MG63 (cell line): ENCODE measurements at regions not wholly inside any gene's neighbourhood (a gene's known extent, or its start where the extent isn't known, plus 50 kb on each side); places are given as distances from the start of the nearest gene placed in this dataset.
"Not testable (repeated sequence)": the region's sequence is repeated elsewhere in the genome, so short reads cannot be mapped to it uniquely, and the experiment has no call there.

Source experiments
- DNase-seq: peaks from one replicate; pipeline ENCODE4 v3.0.0-alpha.2; 2020
- H3K27me3 ChIP-seq: fragments of 250-450 bp; sonication (Bioruptor Pico); 2 replicates; pipeline ENCODE4 v1.5.1; 2020; ENCODE audit warnings: mild to moderate bottlenecking, moderate library complexity
- H3K36me3 ChIP-seq: fragments of 250-450 bp; sonication (Bioruptor Pico); 2 replicates; pipeline ENCODE4 v1.5.1; 2020; ENCODE audit warnings: mild to moderate bottlenecking, moderate library complexity
- H3K4me3 ChIP-seq: fragments of 250-450 bp; sonication (Bioruptor Pico); 2 replicates; pipeline ENCODE4 v1.5.1; 2020; ENCODE audit warnings: mild to moderate bottlenecking, moderate library complexity
- H3K9me3 ChIP-seq: fragments of 250-450 bp; sonication (Bioruptor Pico); 2 replicates; pipeline ENCODE4 v1.5.1; 2020; ENCODE audit warnings: mild to moderate bottlenecking, moderate library complexity

DNA sequence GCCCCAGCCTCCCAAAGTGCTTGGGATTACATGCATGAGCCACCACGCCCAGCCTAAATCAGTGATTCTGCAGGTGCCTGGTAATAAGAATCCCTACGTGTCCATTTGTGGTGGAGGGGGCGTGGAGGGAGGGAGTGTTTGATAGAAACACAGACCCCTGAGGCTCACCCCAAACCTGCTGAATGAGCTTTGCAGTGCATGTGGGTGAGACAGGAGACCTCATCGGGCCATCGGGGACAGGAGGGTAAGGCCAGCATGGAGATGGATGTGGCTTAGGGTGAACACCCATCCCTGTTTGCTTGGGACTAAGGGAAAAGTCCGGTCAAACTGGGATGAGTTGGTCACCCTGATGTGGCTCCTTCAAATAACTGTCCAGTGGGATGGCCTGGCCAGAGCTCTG, 71.3 kb upstream of the ALX4 start:
- H3K4me3 ChIP-seq: no peak overlapping the region
- H3K9me3 ChIP-seq: no peaks in the 10 kb centered on the region
- H3K36me3 ChIP-seq: no peaks in the 10 kb centered on the region
- no peak for DNase-seq
- peaks cover 8% of the 10 kb centered on the region; the same call in 1 of the 2 replicates for H3K27me3 ChIP-seq

DNA sequence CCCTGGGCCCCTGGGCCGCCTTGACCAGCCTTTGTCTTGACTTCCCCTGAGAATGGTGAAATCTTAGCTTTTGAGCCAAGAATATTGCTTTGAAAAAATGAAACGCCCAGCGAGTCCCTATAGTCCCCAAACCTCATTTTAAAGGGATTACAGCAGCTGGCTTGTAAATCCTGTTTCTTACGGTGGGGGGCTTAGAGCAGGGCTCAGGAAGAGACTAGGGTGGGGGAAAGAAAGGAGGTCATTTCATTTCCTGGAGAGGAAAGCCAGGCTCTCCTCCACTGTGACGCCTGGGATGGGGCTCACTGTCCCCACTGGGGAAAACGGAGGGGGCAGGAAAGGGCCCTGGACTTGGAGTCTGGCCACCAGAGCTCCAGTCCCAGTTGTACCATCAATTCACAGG, 72.2 kb upstream of the ALX4 start:
- H3K36me3 ChIP-seq: no peaks in the 10 kb centered on the region
- no peak for DNase-seq
- H3K9me3 ChIP-seq: no peaks in the 10 kb centered on the region
- H3K4me3 ChIP-seq: no peak overlapping the region
- H3K27me3 ChIP-seq: peaks cover 8% of the 10 kb centered on the region; the same call in 1 of the 2 replicates

GRCh38 chr11:44382656-44383240, 72.8 kb upstream of the ALX4 start:
- Histone ChIP-seq H3K27me3 (peaks cover 8% of the 10 kb centered on the region; the same call in 1 of the 2 replicates), H3K9me3 (no peaks in the 10 kb centered on the region), H3K36me3 (no peaks in the 10 kb centered on the region), H3K4me3 (no peak overlapping the region)
- DNase-seq: no peak

DNA sequence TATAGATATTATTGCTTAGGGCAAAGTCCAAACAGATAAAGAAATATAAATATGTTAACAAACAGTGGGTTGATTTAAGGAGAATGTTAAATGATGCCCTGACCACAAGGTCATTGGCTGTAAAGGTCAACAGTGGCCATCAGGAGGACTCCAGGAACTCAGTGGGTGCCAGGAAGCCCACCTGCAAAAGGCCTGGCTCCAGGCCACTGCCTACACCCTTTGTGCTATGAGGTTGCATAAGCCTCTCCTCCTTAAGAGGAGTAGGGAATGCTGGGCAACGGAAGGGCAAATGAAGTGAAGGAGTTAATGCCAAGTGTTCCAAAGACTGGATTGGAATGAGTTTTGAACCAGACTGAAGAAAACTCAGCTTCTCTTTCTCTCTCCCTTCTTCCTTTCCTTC, 73.3 kb upstream of the ALX4 start:
- DNase-seq: no peak
- Histone ChIP-seq H3K9me3 (no peaks in the 10 kb centered on the region), H3K36me3 (no peaks in the 10 kb centered on the region), H3K4me3 (no peak overlapping the region), H3K27me3 (peaks cover 8% of the 10 kb centered on the region; the same call in 1 of the 2 replicates)

DNA sequence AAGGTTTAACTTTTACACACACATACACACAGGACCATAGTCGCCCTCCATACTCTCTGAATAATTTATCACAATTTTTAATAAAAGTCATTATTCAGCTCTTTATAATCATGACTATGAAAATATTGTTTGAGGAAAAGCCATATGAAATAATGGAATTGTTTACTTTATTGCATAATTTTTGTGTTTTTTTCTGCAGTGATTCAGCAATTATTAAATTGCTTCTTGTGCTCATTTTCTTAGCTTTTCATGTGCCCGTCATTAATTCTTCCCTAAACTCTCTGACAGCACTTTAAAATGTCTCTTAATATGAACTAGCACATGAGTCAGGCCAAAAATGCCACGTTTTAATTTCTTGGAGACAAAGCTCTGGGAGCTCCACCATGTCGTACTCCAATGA, 77.5 kb upstream of the ALX4 start:
- Histone ChIP-seq H3K36me3 (no peaks in the 10 kb centered on the region), H3K4me3 (no peak overlapping the region), H3K27me3 (no peaks in the 10 kb centered on the region; the same call in 1 of the 2 replicates), H3K9me3 (no peaks in the 10 kb centered on the region)
- no peak for DNase-seq

DNA sequence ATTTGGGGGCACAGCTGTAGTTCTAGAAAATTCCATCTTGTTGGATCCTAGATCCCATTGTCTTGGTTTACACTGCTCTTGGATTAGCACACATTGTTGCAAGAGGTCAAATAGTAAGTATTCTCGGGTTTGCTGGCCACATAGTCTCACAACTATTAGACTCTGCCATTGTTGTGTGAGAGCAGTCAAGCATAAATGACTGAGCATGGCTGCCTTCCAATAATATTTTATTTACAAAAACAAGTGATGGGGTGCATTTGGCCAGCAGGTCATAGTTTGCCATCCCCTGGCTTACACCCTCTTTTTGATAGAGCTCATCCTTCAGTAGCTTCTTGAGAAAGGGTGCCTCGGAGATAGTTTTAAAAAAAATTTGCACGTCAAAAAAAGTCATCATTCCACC, 77.9 kb upstream of the ALX4 start:
- Histone ChIP-seq H3K9me3 (no peaks in the 10 kb centered on the region), H3K4me3 (no peak overlapping the region), H3K36me3 (no peaks in the 10 kb centered on the region), H3K27me3 (no peaks in the 10 kb centered on the region; the same call in 1 of the 2 replicates)
- no peak for DNase-seq

GRCh38 chr11:44388828-44389657, 79.1 kb upstream of the ALX4 start:
- no peak for DNase-seq
- Histone ChIP-seq H3K4me3 (no peak overlapping the region), H3K9me3 (no peaks in the 10 kb centered on the region), H3K27me3 (no peaks in the 10 kb centered on the region), H3K36me3 (no peaks in the 10 kb centered on the region)

- Histone ChIP-seq H3K4me3 (no peak overlapping the region), H3K27me3 (no peaks in the 10 kb centered on the region), H3K9me3 (no peaks in the 10 kb centered on the region), H3K36me3 (no peaks in the 10 kb centered on the region)
- DNase-seq: no peak
Observed at GRCh38 chr11:44389963-44390605, 80.1 kb upstream of the ALX4 start.

DNA sequence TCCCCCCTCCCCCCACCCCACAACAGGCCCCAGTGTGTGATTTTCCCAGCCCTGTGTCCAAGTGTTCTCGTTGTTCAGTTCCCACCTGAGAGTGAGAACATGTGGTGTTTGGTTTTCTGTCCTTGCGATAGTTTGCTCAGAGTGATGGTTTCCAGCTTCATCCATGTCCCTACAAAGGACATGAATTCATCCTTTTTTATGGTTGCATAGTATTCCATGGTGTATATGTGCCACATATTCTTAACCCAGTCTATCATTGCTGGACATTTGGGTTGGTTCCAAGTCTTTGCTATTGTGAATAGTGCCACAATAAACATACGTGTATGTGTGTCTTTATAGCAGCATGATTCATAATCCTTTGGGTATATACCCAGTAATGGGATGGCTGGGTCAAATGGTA, 81.1 kb upstream of the ALX4 start:
- not testable (repeated sequence) for H3K4me3 ChIP-seq, H3K9me3 ChIP-seq, H3K36me3 ChIP-seq, H3K27me3 ChIP-seq, DNase-seq

GRCh38 chr11:44396746-44397145, 86.8 kb upstream of the ALX4 start:
- DNase-seq, H3K36me3 ChIP-seq, H3K4me3 ChIP-seq: not testable (repeated sequence)

DNA sequence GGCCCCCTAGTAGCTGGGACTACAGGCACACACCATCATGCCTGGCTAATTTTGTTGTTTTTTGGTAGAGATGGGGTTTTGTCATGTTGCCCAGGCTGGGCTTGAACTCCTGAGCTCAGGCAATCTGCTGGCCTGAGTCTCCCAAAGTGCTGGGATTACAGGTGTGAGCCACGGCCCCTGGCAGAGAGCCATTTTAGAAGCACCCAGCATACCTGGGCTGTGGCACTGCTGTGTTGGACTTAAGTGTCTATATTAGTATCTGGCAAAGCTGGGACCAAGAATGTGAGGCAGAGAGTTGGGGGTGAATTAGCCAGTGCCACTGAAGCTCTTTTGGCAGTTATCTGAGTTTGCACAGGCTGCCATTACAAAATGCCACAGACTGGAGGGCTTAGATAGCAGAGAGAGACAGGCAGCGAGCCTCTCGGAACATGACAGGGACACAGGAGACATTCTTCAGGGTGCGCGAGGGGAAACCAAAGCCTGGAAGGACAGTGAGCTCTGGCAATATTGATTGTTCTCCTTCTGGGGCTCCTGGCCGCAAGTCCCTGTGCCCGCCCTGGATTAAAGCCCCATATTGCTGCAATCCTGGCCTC, 87.7 kb upstream of the ALX4 start:
- DNase-seq: no peak
- no peaks in the 10 kb centered on the region for H3K36me3 ChIP-seq
- peaks cover 4% of the 10 kb centered on the region; the same call in 1 of the 2 replicates for H3K27me3 ChIP-seq
- no peak overlapping the region for H3K4me3 ChIP-seq
- H3K9me3 ChIP-seq: no peaks in the 10 kb centered on the region

More at GRCh38 chr11:44396746-44397145, 86.8 kb upstream of the ALX4 start:
- not testable (repeated sequence) for H3K27me3 ChIP-seq, H3K9me3 ChIP-seq

GRCh38 chr11:44398266-44399030, 88.5 kb upstream of the ALX4 start:
- H3K9me3 ChIP-seq: no peaks in the 10 kb centered on the region

DNA sequence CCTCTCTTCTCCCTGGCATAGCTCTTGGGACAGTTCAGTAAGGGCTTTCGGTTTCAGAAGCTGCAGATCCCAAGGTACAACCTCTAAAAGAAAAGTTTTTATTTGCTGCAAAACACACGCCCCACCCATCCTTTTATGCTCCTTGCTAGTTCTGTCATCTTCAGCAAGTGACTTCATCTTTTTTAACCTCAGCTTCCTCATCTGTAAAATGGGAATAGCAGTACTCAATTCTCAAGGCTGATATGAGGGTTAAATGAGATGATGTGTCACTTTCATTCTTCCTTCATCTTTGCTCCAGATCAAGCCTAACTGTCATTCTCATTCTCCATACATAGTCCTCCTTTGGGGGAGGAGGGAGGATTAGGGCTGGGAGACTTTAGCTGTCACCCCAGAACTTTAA, 90.0 kb upstream of the ALX4 start:
- H3K36me3 ChIP-seq: no peaks in the 10 kb centered on the region
- H3K4me3 ChIP-seq: no peak overlapping the region
- H3K9me3 ChIP-seq: no peaks in the 10 kb centered on the region
- H3K27me3 ChIP-seq: peaks cover 4% of the 10 kb centered on the region; the same call in 1 of the 2 replicates
- no peak for DNase-seq

More at GRCh38 chr11:44398266-44399030, 88.5 kb upstream of the ALX4 start:
- Histone ChIP-seq H3K36me3 (no peaks in the 10 kb centered on the region), H3K4me3 (no peak overlapping the region), H3K27me3 (peaks cover 4% of the 10 kb centered on the region; the same call in 1 of the 2 replicates)
- no peak for DNase-seq

- DNase-seq: no peak
Observed at GRCh38 chr11:44400431-44400830, 90.5 kb upstream of the ALX4 start.

GRCh38 chr11:44402466-44403075, 92.6 kb upstream of the ALX4 start:
- no peaks in the 10 kb centered on the region for H3K9me3 ChIP-seq

More at GRCh38 chr11:44400431-44400830, 90.5 kb upstream of the ALX4 start:
- Histone ChIP-seq H3K4me3 (no peak overlapping the region), H3K9me3 (no peaks in the 10 kb centered on the region), H3K36me3 (no peaks in the 10 kb centered on the region), H3K27me3 (peaks cover 4% of the 10 kb centered on the region; the same call in 1 of the 2 replicates)

DNA sequence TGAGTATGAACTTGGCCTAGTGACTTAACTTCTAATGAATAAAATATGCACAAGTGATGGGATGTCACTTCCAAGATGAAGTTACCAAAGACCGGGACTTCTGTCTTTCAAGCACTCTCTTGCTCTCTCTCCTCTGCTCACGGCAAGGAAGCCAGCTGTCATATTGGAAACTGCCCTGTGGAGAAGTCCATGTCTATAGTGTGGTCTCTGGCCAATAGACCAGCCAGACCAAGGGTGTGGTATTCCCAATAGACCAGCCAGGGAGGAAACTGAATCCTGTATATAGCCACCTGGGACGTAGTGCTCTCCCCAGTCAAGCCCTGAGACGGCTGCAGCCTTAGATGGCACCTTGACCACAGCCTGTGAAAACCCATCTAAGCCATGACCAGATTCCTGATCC, 93.2 kb upstream of the ALX4 start:
- Histone ChIP-seq H3K9me3 (no peaks in the 10 kb centered on the region), H3K27me3 (peaks cover 2% of the 10 kb centered on the region; the same call in 1 of the 2 replicates), H3K4me3 (no peak overlapping the region), H3K36me3 (no peaks in the 10 kb centered on the region)
- no peak for DNase-seq

More at GRCh38 chr11:44402466-44403075, 92.6 kb upstream of the ALX4 start:
- Histone ChIP-seq H3K4me3 (no peak overlapping the region), H3K36me3 (no peaks in the 10 kb centered on the region), H3K27me3 (peaks cover 4% of the 10 kb centered on the region; the same call in 1 of the 2 replicates)
- DNase-seq: no peak
